PC-3 (cell line): ENCODE measurements at regions not wholly inside any gene's neighbourhood (a gene's known extent, or its start where the extent isn't known, plus 50 kb on each side); places are given as distances from the start of the nearest gene placed in this dataset.

Experiments used
- ATAC-seq: fragments of 200-7000 bp; cut with Tn5 transposase; 2 replicates; pipeline ENCODE4 v1.9.1; 2020; ENCODE audit warnings: mild to moderate bottlenecking, moderate library complexity
- BruUV-seq: library from RNA; stranded (reverse); fragments of 400-500 nt; replicated peaks from 2 replicates; lab custom pipeline; 2021; lab: Mats Ljungman, UMichigan
- CTCF ChIA-PET: fragments of 300-600 bp; sonication (Branson Sonifier 250); formaldehyde crosslinking; loops from one replicate; lab custom pipeline; 2022; ENCODE audit warnings: antibody characterized with exemption; lab: Charles Lee
- POLR2A ChIA-PET: fragments of 300-600 bp; sonication (Branson Sonifier 250); formaldehyde crosslinking; loops from one replicate; lab custom pipeline; 2022; ENCODE audit warnings: antibody characterized with exemption; ENCODE audit not compliant: unreplicated experiment; lab: Charles Lee
- DNase-seq: peaks from one replicate; pipeline ENCODE4 v3.0.0-alpha.2; 2015
- H2AFZ ChIP-seq: fragments of 300-600 bp; sonication (generic); 2 replicates; pipeline ENCODE4 v1.6.0; 2016; ENCODE audit warnings: antibody characterized with exemption, low read length
- H3F3A ChIP-seq: fragments of 300-600 bp; sonication (generic); one replicate; pipeline ENCODE4 v1.6.0; 2017; ENCODE audit warnings: antibody characterized with exemption, low read length, control low read depth, mild to moderate bottlenecking; ENCODE audit not compliant: unreplicated experiment
- H3K27ac ChIP-seq: fragments of 300-600 bp; sonication (generic); 2 replicates; pipeline ENCODE4 v1.5.1; 2016; ENCODE audit warnings: mild to moderate bottlenecking, low read length
- H3K27me3 ChIP-seq: fragments of 300-600 bp; sonication (generic); 2 replicates; pipeline ENCODE4 v1.6.1; 2016; ENCODE audit warnings: low read length, mixed read lengths
- H3K36me3 ChIP-seq: fragments of 300-600 bp; sonication (generic); 2 replicates; pipeline ENCODE4 v1.6.1; 2016; ENCODE audit warnings: low read depth, mixed run types, low read length, mixed read lengths
- H3K4me1 ChIP-seq: fragments of 300-600 bp; sonication (generic); 2 replicates; pipeline ENCODE4 v1.5.1; 2016; ENCODE audit warnings: low read length; ENCODE audit not compliant: insufficient read depth
- H3K4me2 ChIP-seq: fragments of 300-600 bp; sonication (generic); 2 replicates; pipeline ENCODE4 v1.6.0; 2016; ENCODE audit warnings: low read length
- H3K4me3 ChIP-seq: fragments of 300-600 bp; sonication (generic); 2 replicates; pipeline ENCODE4 v1.5.1; 2016; ENCODE audit warnings: mild to moderate bottlenecking, low read length, mixed read lengths
- H3K79me2 ChIP-seq: fragments of 300-600 bp; sonication (generic); 2 replicates; pipeline ENCODE4 v1.6.1; 2017; ENCODE audit warnings: low read length, mixed read lengths
- H3K9ac ChIP-seq: fragments of 300-600 bp; sonication (generic); 2 replicates; pipeline ENCODE4 v1.6.0; 2016; ENCODE audit warnings: mild to moderate bottlenecking, low read length
- H3K9me2 ChIP-seq: fragments of 300-600 bp; sonication (generic); replicated peaks from 2 replicates; pipeline ENCODE4 v1.6.1; 2016; ENCODE audit warnings: mixed run types, low read length, mixed read lengths
- H3K9me3 ChIP-seq: fragments of 300-600 bp; sonication (generic); 2 replicates; pipeline ENCODE4 v1.6.1; 2016; ENCODE audit warnings: low read length, mixed read lengths
- H4K20me1 ChIP-seq: fragments of 300-600 bp; sonication (generic); 2 replicates; pipeline ENCODE4 v1.6.1; 2016; ENCODE audit warnings: low read length, mixed read lengths
- CTCF ChIP-seq: fragments of 300-600 bp; sonication (generic); conservative IDR thresholded peaks from 2 replicates; pipeline ENCODE4 v1.5.1; 2017; ENCODE audit warnings: antibody characterized with exemption, low read depth, mild to moderate bottlenecking, low read length
- EZH2 ChIP-seq: fragments of 300-600 bp; sonication (generic); IDR thresholded peaks from one replicate; pipeline ENCODE4 v1.6.1; 2017; ENCODE audit warnings: antibody characterized with exemption, mild to moderate bottlenecking, low read length; ENCODE audit not compliant: unreplicated experiment
- EZH2phosphoT487 ChIP-seq: fragments of 300-600 bp; sonication (generic); IDR thresholded peaks from 2 replicates; pipeline ENCODE4 v1.6.1; 2018; ENCODE audit warnings: mild to moderate bottlenecking, antibody characterized with exemption, low read length, borderline replicate concordance
- intact Hi-C: fragments of 100-400 bp; cut with micrococcal nuclease; formaldehyde crosslinking; loops from 2 replicates; pipeline ENCODE4 v1.9.0; 2023

- Histone ChIP-seq H3K9me3 (no peaks in the 10 kb centered on the region), H3K27ac (no peak overlapping the region), H3F3A (no peaks in the 10 kb centered on the region), H3K4me3 (no peak overlapping the region), H3K4me2 (no peak overlapping the region), H3K27me3 (no peaks in the 10 kb centered on the region; the same call in 1 of the 2 replicates), H3K79me2 (no peaks in the 10 kb centered on the region), H3K9me2 (no peaks in the 10 kb centered on the region), H3K4me1 (no peaks in the 10 kb centered on the region), H4K20me1 (no peaks in the 10 kb centered on the region), H2AFZ (no peak overlapping the region), H3K36me3 (no peaks in the 10 kb centered on the region), H3K9ac (no peak overlapping the region)
- ChIA-PET POLR2A (no interaction called here), CTCF (no interaction called here)
- TF ChIP-seq CTCF (no peak), EZH2phosphoT487 (no peak), EZH2 (no peak)
- no peak for ATAC-seq
- intact Hi-C loops: no loop called here
- no peak for DNase-seq
- BruUV-seq: no TSS peak
Measured at GRCh38 chr10:43945094-43945730, 296.5 kb upstream of the ZNF32 start.

- TF ChIP-seq EZH2phosphoT487: no peak
- TF ChIP-seq EZH2: no peak
- TF ChIP-seq CTCF: no peak
- intact Hi-C loops: no loop called here
- H3K27me3 ChIP-seq: no peaks in the 10 kb centered on the region; the same call in 1 of the 2 replicates
- H3K4me1 ChIP-seq: no peaks in the 10 kb centered on the region
- H3K27ac ChIP-seq: no peak overlapping the region
- POLR2A ChIA-PET: no interaction called here
- no peak for ATAC-seq
- CTCF ChIA-PET: no interaction called here
- no peak for DNase-seq
- H3K9me2 ChIP-seq: no peaks in the 10 kb centered on the region
- no peaks in the 10 kb centered on the region for H3K36me3 ChIP-seq
- no peak overlapping the region for H3K4me2 ChIP-seq
- no peak overlapping the region for H3K4me3 ChIP-seq
- no peak overlapping the region for H2AFZ ChIP-seq
- no peaks in the 10 kb centered on the region for H3K79me2 ChIP-seq
- H3F3A ChIP-seq: no peaks in the 10 kb centered on the region
- no peak overlapping the region for H3K9ac ChIP-seq
- no peaks in the 10 kb centered on the region for H4K20me1 ChIP-seq
- no peaks in the 10 kb centered on the region for H3K9me3 ChIP-seq
- BruUV-seq: no TSS peak
Measured at GRCh38 chr10:43944381-43945093, 295.9 kb upstream of the ZNF32 start.

- no peak overlapping the region for H3K4me2 ChIP-seq
- no peak overlapping the region for H3K9ac ChIP-seq
- TF ChIP-seq EZH2phosphoT487 (no peak), EZH2 (no peak), CTCF (no peak)
- H4K20me1 ChIP-seq: no peaks in the 10 kb centered on the region
- DNase-seq (no peak), ATAC-seq (no peak)
- H3K27ac ChIP-seq: no peak overlapping the region
- H3F3A ChIP-seq: no peaks in the 10 kb centered on the region
- no peaks in the 10 kb centered on the region; the same call in 1 of the 2 replicates for H3K27me3 ChIP-seq
- no peaks in the 10 kb centered on the region for H3K36me3 ChIP-seq
- H3K9me2 ChIP-seq: no peaks in the 10 kb centered on the region
- H3K4me1 ChIP-seq: no peaks in the 10 kb centered on the region
- CTCF ChIA-PET: no interaction called here
- no peak overlapping the region for H2AFZ ChIP-seq
- intact Hi-C loops: no loop called here
- POLR2A ChIA-PET: no interaction called here
- no peaks in the 10 kb centered on the region for H3K79me2 ChIP-seq
- H3K9me3 ChIP-seq: no peaks in the 10 kb centered on the region
- BruUV-seq: no TSS peak
- H3K4me3 ChIP-seq: no peak overlapping the region
Measured at GRCh38 chr10:43943818-43944360, 295.2 kb upstream of the ZNF32 start.
